ENCODE measurements at regions not wholly inside any gene's neighbourhood (a gene's known extent, or its start where the extent isn't known, plus 50 kb on each side); places are given as distances from the start of the nearest gene placed in this dataset.

DNA sequence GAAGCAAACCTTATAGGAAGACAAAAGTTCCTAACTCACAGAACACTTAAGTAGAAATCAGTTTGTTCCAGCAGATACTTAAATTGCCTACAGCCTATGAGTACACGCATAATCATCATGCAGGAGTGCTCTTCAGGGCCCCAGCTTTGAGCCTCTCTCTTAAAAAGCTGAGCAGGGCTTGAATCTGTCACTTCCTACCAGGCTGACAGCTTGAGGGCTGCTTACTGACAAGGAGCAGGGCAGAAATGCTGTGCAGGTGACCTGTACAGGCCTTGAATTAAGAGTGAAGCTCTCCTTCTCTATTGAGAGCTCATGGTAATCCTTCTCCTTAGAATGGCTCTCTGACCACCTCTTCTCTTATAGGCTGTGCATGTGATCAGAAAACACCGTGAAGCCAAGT lies 66.5 kb upstream of the MAST4 start:
- Histone ChIP-seq H3K23me2 (ENCODE audit: low read depth, low read length) (no peaks in the 10 kb centered on the region; the same call in 1 of the 2 replicates), H3K14ac (ENCODE audit: insufficient read length) (no peak overlapping the region), H2BK5ac (ENCODE audit: low read depth, low read length) (no peak overlapping the region), H4K20me1 (replicated peaks in 1 of 2; ENCODE audit: control insufficient read depth in 1 of 2, insufficient read depth in 2 of 2, low read length in 2 of 2) (no peaks in the 10 kb centered on the region), H3K4me3 (ENCODE audit: extremely low read depth in 1 of 4, insufficient read depth in 2 of 4, low read depth in 3 of 4, low read length in 4 of 4) (no peak overlapping the region), H2AK5ac (ENCODE audit: low read depth, low read length) (no peak overlapping the region), H2AFZ (ENCODE audit: low read length) (no peak overlapping the region), H3K9ac (replicated peaks in 1 of 4; ENCODE audit: extremely low read depth in 1 of 4, low read depth in 3 of 4, low read length in 3 of 4) (no peak overlapping the region), H2BK120ac (replicated peaks; ENCODE audit: low read depth, low read length) (no peak overlapping the region), H2BK20ac (ENCODE audit: low read length) (no peak overlapping the region), H3K56ac (replicated peaks; ENCODE audit: insufficient read length, low read depth, low read length) (no peak overlapping the region), H3K79me1 (ENCODE audit: low read depth, low read length) (no peaks in the 10 kb centered on the region), H3K23ac (ENCODE audit: insufficient read length) (no peak overlapping the region), H3K36me3 (ENCODE audit: control insufficient read depth in 2 of 4, insufficient read depth in 4 of 4, low read length in 3 of 4) (no peaks in the 10 kb centered on the region), H2BK12ac (ENCODE audit: low read depth, low read length) (no peak overlapping the region), H3K79me2 (ENCODE audit: control insufficient read depth in 1 of 2, insufficient read depth in 2 of 2, low read length in 2 of 2) (no peaks in the 10 kb centered on the region), H3K27me3 (replicated peaks in 1 of 4; ENCODE audit: control insufficient read depth in 3 of 4, extremely low read depth in 1 of 4, insufficient read depth in 3 of 4, low read length in 3 of 4) (no peaks in the 10 kb centered on the region), H4K8ac (ENCODE audit: extremely low read depth, insufficient read depth, low read length) (no peak overlapping the region), H3K27ac (ENCODE audit: low read depth, low read length) (no peak overlapping the region), H4K5ac (ENCODE audit: insufficient read length, low read depth, low read length) (no peak overlapping the region), H3K18ac (ENCODE audit: extremely low read depth, low read length) (no peak overlapping the region), H3K4ac (replicated peaks; ENCODE audit: insufficient read length, low read depth, low read length) (no peak overlapping the region), H4K91ac (replicated peaks; ENCODE audit: insufficient read length, low read length) (no peak overlapping the region), H3K4me1 (replicated peaks in 1 of 4; ENCODE audit: control insufficient read depth in 3 of 4, insufficient read depth in 4 of 4, low read length in 3 of 4) (no peaks in the 10 kb centered on the region), H3K9me3 (ENCODE audit: insufficient read depth in 2 of 2, low read depth in 1 of 2, low read length in 1 of 2) (no peaks in the 10 kb centered on the region), H3K4me2 (ENCODE audit: insufficient read depth in 1 of 2, low read depth in 2 of 2, low read length in 2 of 2) (no peak overlapping the region), H2BK15ac (ENCODE audit: low read length) (no peak overlapping the region)
- ChIA-PET CTCF (ENCODE audit: partially characterized antibody) (interaction anchor here (0.9 kb wide), 1 partner anchor 200 kb away, joined by 4 read pairs; no protein-coding TSS in a partner anchor), POLR2A (ENCODE audit: partially characterized antibody) (no interaction called here)
- no peak for TF ChIP-seq KDM4A (IDR thresholded peaks at IDR 0.05; ENCODE audit: low read depth, low read length, severe bottlenecking)
- no peak for TF ChIP-seq SIN3A (conservative IDR thresholded peaks at IDR 0.05 in 1 of 2, IDR thresholded peaks at IDR 0.05 in 1 of 2; ENCODE audit: low read depth in 1 of 2, low read length in 2 of 2)
- no peak for TF ChIP-seq NANOG (IDR thresholded peaks at IDR 0.05; ENCODE audit: insufficient read depth, low read depth, low read length, poor library complexity, severe bottlenecking)
- TF ChIP-seq GABPA (IDR thresholded peaks at IDR 0.05; ENCODE audit: borderline replicate concordance, insufficient read depth, low read length), result no peak
- WGBS, 2 experiments (ENCODE audit: extremely low coverage in 1 of 2, insufficient coverage in 1 of 2, insufficient read length in 1 of 2, insufficient replicate concordance in 2 of 2, low coverage in 1 of 2, low lambda C conversion rate in 2 of 2, missing lambda C conversion rate in 1 of 2), result 94% methylated on average over 2 of the region's 2 CpGs; no CpG with 5 or more reads in 1 of the 2 experiments
- FAIRE-seq (no peak), DNase-seq (ENCODE audit: low read depth in 1 of 2, low spot score in 2 of 2) (no peak)
